ENCODE measurements at regions not wholly inside any gene's neighbourhood (a gene's known extent, or its start where the extent isn't known, plus 50 kb on each side); places are given as distances from the start of the nearest gene placed in this dataset.

- TF ChIP-seq, protein P1, sequence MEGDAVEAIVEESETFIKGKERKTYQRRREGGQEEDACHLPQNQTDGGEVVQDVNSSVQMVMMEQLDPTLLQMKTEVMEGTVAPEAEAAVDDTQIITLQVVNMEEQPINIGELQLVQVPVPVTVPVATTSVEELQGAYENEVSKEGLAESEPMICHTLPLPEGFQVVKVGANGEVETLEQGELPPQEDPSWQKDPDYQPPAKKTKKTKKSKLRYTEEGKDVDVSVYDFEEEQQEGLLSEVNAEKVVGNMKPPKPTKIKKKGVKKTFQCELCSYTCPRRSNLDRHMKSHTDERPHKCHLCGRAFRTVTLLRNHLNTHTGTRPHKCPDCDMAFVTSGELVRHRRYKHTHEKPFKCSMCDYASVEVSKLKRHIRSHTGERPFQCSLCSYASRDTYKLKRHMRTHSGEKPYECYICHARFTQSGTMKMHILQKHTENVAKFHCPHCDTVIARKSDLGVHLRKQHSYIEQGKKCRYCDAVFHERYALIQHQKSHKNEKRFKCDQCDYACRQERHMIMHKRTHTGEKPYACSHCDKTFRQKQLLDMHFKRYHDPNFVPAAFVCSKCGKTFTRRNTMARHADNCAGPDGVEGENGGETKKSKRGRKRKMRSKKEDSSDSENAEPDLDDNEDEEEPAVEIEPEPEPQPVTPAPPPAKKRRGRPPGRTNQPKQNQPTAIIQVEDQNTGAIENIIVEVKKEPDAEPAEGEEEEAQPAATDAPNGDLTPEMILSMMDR (IDR thresholded peaks at IDR 0.05; ENCODE audit: insufficient read depth, low read depth, low read length) = no peak
- no peak for TF ChIP-seq EZH2 (IDR thresholded peaks at IDR 0.05; ENCODE audit: insufficient read depth, low read length)
Observed at GRCh38 chr6:112822769-112823168, 475.6 kb downstream of the RFPL4B start.
